GM23338 (cell line): ENCODE measurements at regions not wholly inside any gene's neighbourhood (a gene's known extent, or its start where the extent isn't known, plus 50 kb on each side); places are given as distances from the start of the nearest gene placed in this dataset.

Experiments used
- CREB1 ChIP-seq: fragments of 250-450 bp; sonication (Bioruptor Pico); IDR thresholded peaks from 2 replicates; pipeline ENCODE4 v1.5.0; 2020; ENCODE audit warnings: low read depth, mild to moderate bottlenecking, moderate library complexity
- ZNF114 ChIP-seq: fragments of 250-450 bp; sonication (Bioruptor Pico); IDR thresholded peaks from 2 replicates; pipeline ENCODE4 v1.5.0; 2020; ENCODE audit warnings: mild to moderate bottlenecking, moderate library complexity
- TF ChIP-seq, protein P1 (sequence below), 2 experiments: fragments of 200-600 bp in 1 of 2; sonication (generic) in 1 of 2; conservative IDR thresholded peaks; 2 replicates each; pipeline versions ENCODE4 v1.5.1 to v1.6.1; 2016 to 2017; ENCODE audit warnings: antibody characterized with exemption in 2 of 2, low read depth in 2 of 2, mild to moderate bottlenecking in 2 of 2, moderate library complexity in 1 of 2
- TF ChIP-seq, protein P2 (sequence below): IDR thresholded peaks from one replicate; pipeline ENCODE4 v1.6.1; 2018; ENCODE audit warnings: antibody characterized with exemption; ENCODE audit not compliant: unreplicated experiment

DNA sequence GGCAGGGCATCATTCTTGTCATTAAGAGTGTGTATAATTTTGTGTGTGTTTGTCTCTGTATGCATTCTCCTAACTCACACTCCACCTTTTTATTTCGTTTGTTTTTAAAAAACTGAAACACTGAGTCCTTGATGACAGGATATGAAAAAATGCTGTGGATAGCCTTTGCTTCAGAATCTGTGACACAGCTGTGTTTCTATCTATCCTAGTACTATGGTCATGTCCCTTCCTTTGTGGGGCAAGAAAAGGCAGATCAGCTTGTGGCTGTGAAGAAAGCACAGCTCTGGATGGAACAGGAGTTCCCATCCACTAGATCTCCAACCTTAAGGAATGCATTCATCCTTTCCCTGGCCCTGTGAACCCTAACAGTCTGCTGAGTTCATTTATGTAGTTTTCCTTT is 60.3 kb downstream of the OTOL1 start:
- TF ChIP-seq, protein P1, sequence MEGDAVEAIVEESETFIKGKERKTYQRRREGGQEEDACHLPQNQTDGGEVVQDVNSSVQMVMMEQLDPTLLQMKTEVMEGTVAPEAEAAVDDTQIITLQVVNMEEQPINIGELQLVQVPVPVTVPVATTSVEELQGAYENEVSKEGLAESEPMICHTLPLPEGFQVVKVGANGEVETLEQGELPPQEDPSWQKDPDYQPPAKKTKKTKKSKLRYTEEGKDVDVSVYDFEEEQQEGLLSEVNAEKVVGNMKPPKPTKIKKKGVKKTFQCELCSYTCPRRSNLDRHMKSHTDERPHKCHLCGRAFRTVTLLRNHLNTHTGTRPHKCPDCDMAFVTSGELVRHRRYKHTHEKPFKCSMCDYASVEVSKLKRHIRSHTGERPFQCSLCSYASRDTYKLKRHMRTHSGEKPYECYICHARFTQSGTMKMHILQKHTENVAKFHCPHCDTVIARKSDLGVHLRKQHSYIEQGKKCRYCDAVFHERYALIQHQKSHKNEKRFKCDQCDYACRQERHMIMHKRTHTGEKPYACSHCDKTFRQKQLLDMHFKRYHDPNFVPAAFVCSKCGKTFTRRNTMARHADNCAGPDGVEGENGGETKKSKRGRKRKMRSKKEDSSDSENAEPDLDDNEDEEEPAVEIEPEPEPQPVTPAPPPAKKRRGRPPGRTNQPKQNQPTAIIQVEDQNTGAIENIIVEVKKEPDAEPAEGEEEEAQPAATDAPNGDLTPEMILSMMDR (conservative IDR thresholded peaks at IDR 0.05; ENCODE audit: low read depth in 2 of 2) = no peak
- no peak for TF ChIP-seq CREB1 (CRISPR knock-in tag)
- TF ChIP-seq ZNF114 = no peak
- TF ChIP-seq, protein P2, sequence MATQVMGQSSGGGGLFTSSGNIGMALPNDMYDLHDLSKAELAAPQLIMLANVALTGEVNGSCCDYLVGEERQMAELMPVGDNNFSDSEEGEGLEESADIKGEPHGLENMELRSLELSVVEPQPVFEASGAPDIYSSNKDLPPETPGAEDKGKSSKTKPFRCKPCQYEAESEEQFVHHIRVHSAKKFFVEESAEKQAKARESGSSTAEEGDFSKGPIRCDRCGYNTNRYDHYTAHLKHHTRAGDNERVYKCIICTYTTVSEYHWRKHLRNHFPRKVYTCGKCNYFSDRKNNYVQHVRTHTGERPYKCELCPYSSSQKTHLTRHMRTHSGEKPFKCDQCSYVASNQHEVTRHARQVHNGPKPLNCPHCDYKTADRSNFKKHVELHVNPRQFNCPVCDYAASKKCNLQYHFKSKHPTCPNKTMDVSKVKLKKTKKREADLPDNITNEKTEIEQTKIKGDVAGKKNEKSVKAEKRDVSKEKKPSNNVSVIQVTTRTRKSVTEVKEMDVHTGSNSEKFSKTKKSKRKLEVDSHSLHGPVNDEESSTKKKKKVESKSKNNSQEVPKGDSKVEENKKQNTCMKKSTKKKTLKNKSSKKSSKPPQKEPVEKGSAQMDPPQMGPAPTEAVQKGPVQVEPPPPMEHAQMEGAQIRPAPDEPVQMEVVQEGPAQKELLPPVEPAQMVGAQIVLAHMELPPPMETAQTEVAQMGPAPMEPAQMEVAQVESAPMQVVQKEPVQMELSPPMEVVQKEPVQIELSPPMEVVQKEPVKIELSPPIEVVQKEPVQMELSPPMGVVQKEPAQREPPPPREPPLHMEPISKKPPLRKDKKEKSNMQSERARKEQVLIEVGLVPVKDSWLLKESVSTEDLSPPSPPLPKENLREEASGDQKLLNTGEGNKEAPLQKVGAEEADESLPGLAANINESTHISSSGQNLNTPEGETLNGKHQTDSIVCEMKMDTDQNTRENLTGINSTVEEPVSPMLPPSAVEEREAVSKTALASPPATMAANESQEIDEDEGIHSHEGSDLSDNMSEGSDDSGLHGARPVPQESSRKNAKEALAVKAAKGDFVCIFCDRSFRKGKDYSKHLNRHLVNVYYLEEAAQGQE = no peak
